ENCODE measurements at regions not wholly inside any gene's neighbourhood (a gene's known extent, or its start where the extent isn't known, plus 50 kb on each side); places are given as distances from the start of the nearest gene placed in this dataset.

- TF ChIP-seq POLR2A (IDR thresholded peaks at IDR 0.05), result no peak
- TF ChIP-seq, protein P1, sequence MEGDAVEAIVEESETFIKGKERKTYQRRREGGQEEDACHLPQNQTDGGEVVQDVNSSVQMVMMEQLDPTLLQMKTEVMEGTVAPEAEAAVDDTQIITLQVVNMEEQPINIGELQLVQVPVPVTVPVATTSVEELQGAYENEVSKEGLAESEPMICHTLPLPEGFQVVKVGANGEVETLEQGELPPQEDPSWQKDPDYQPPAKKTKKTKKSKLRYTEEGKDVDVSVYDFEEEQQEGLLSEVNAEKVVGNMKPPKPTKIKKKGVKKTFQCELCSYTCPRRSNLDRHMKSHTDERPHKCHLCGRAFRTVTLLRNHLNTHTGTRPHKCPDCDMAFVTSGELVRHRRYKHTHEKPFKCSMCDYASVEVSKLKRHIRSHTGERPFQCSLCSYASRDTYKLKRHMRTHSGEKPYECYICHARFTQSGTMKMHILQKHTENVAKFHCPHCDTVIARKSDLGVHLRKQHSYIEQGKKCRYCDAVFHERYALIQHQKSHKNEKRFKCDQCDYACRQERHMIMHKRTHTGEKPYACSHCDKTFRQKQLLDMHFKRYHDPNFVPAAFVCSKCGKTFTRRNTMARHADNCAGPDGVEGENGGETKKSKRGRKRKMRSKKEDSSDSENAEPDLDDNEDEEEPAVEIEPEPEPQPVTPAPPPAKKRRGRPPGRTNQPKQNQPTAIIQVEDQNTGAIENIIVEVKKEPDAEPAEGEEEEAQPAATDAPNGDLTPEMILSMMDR (IDR thresholded peaks at IDR 0.05), result no peak
Measured at GRCh38 chr1:222392556-222392955, 155.3 kb downstream of the HHIPL2 start.

All from uterus (tissue), 2 donors.